NCI-H1436 treated with DMSO at 0.1 percent for 48 hours (cell line): ENCODE measurements at regions not wholly inside any gene's neighbourhood (a gene's known extent, or its start where the extent isn't known, plus 50 kb on each side); places are given as distances from the start of the nearest gene placed in this dataset.
A peak's percentile ranks its signal among the peaks of the same experiment; 100 is the strongest.
"Not testable (repeated sequence)": the region's sequence is repeated elsewhere in the genome, so short reads cannot be mapped to it uniquely, and the experiment has no call there.

Experiments used
- DNase-seq: peaks from one replicate; lab custom pipeline; 2025; lab: John Stamatoyannopoulos, UW

DNA sequence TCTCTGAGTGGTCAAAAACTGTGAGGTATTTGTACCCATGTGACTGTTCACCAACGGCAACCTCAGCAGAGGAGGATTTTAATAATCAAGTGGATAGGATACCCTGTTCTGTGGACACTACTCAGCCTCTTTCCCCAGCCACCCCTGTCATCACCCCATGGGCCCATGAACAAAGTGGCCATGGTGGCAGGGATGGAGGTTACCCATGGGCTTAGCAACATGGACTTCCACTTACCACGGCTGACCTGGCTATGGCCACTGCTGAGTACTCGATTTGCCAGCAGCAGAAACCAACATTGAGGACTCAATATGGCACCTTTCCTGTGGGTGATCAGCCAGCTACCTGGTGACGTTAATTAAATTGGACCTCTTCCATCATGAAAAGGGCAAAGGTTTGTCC, 1782.7 kb downstream of the PLA2G4A start:
- no peak for DNase-seq

DNA sequence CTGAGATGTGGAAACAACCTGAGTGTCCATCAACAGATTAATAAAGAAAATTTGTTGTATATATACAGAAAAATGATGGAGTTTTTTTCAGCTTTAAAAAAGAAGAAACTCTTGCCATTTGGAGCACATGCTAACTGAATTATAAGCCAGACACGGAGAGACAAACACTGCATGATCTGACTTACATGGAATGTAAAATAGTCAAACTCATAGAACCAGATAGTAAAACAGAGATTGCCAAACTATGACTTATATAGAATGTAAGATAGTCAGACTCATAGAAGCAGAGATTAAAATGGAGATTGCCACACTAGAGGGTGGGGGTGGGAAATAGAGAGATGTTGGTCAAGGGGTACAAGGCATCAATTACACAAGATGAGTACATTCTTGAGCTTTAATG, 1786.6 kb downstream of the PLA2G4A start:
- DNase-seq = no peak

- DNase-seq = no peak
Measured at GRCh38 chr1:188620236-188620635, 1791.5 kb downstream of the PLA2G4A start.

GRCh38 chr1:188641566-188642211, 1812.9 kb downstream of the PLA2G4A start:
- DNase-seq = no peak

DNA sequence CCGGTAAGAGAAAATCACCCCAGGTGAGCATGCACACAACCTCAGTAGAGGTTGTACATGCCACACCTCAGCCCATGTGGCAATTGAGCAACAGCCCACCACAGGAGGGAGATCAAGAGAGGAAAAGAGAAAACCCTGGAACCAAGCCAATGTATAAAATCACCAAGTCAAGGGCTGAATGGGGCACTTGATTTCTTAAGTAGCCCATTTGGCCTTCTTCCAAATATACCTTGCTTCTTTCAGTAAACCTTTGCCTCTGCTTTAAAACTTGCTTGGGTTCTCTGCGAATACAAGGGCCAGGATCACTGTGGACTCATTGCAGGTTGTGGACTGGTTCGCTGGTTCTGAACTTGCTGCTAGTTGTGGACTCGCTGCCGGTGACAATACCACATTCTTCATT, 1814.0 kb downstream of the PLA2G4A start:
- peak; percentile 10 for DNase-seq

GRCh38 chr1:188652678-188653077, 1823.9 kb downstream of the PLA2G4A start:
- no peak for DNase-seq

DNA sequence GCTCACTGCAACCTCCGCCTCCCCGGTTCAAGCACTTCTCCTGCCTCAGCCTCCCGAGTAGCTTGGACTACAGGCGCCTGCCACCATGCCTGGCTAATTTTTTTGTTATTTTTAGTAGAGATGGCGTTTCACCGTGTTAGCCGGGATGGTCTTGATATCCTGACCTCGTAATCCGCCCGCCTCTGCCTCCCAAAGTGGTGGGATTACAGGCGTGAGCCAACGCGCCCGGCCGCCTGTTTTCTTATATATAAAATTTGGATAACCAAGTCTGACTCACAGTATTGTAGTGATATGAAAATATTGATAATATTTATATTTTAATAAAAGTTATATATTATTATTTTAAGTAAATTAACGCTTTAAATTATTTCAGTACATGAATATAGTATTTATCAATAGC, 1821.7 kb downstream of the BRINP3 start:
- not testable (repeated sequence) for DNase-seq

- no peak for DNase-seq
Measured at GRCh38 chr1:188660572-188660971, 1817.1 kb downstream of the BRINP3 start.

DNA sequence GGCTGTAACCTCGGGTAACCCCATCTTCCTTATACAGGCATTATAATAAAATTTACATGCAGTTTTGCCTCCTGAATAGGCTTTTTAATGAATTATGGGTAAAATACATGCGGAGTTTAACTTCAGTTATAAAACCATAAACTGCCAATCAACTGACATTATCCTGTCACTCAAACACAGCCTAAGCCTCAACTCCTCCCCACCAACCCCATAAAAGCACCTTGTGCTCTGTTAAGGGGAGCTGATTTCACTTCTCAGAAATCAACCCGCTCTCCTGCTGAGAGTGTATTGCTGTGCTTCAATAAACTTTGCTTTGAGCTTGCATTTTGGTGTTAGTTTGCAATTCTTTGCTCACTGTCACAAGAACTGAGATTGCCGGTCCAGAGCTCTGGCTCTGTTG, 1812.2 kb downstream of the BRINP3 start:
- DNase-seq = no peak

- DNase-seq = no peak
Measured at GRCh38 chr1:188668083-188668482, 1809.6 kb downstream of the BRINP3 start.

GRCh38 chr1:188669728-188670382, 1807.8 kb downstream of the BRINP3 start:
- no peak for DNase-seq

- no peak for DNase-seq
Measured at GRCh38 chr1:188670837-188671236, 1806.8 kb downstream of the BRINP3 start.

DNA sequence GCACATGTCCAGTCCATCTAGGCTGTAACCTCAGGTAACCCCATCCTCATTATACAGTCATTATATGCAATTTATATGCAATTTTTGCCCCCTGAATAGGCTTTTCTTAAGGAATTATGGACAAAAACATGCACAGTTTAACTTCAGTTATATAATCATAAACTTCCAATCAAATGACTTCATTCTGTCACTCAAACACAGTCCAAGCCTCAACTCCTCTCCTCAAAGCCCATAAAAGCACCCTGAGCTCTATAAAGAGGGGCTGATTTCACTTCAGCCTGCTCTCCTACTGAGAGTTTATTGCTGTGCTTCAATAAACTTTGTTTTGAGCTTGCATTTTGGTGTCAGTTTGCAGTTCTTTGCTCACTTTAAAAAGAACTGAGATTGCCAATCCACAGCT, 1805.5 kb downstream of the BRINP3 start:
- DNase-seq = no peak

GRCh38 chr1:188689542-188689941, 1788.1 kb downstream of the BRINP3 start:
- DNase-seq = no peak

DNA sequence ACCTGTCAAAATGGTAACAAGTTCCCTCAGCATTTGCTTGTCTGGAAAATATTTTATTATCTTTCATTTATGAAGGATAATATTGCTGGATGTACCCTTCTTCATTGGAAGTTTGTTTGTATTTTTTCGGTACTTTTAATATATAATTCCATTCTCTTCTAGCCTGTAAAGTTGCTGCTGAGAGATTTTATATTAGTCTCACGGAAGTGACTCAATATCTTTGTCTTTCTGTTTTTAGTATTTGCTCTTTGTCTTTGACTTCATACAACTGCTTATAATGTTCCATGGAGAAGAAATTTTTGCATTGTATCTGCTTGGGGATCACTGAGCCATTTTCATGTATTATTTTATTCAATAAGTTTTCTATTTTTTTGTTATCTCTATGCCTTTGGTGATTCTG, 1777.5 kb downstream of the BRINP3 start:
- DNase-seq = no peak

DNA sequence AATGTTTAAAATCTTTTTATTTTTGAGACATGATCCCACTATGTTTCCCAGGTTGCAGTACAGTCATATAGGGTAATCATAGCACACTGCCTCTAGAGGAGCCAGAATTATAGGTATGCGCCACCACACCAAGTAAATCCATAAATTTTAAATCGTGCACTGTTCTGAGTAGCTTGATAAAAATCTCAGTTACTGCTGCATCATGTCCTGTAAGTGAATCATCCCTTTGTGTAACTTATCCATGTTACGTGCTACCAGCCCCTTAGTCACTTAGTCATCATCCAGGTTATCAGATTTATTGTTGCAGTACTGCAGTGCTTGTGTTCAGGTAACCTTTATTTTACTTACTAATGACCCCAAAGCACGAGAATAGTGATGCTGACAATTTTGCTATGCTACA, 1770.9 kb downstream of the BRINP3 start:
- no peak for DNase-seq

DNA sequence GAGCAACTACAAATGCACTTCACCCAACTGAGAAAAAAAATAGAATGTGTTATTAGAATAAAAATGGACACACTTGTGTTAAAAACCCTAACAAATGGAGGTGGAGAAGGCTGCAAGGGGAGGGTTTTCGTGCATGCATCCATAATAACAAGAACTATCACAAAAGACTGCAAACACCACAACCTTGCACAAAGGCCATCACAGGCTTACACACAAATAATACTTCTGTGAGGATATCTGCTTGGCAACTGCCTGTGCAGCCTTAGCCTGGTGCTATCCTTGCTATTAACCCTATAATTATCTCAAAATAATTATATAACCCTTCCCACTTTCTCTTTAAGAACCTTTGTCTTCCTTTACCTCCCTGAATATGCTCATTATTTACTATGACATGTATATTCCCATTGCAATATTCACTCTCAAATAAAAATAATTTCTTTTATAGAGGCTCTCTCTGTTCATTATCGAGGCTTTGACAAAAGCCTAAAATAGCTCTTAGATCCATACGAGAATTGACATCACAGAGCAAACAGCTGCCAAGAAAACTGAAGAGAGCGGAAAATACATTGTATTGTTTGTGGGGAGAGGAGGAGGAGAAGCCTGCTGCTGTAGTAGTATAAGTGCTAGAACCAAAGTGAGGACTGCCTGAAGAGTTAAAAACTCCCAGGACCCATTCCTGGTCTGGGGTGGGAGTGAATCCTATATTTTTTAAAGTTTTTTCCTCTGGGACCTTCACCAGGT, 1768.7 kb downstream of the BRINP3 start:
- DNase-seq = peak; percentile 24

DNA sequence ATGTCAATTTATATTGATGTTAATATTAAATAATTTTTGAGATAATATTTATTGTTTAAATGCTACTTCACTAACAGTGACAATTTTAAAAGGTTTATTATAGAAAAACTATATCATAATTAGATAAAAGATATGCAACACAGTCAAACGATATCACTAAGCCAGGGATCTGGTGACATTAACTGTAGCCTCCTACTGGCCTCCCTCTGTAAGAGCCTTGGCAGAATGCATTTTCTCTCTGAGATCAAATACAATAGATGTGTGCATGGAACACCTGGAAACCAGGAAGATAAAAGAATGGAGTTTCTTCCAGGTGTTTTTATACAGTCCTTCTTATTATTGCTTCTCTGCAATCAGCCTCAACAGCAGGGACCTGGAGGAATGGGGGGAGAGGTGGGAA, 1762.1 kb downstream of the BRINP3 start:
- no peak for DNase-seq

DNA sequence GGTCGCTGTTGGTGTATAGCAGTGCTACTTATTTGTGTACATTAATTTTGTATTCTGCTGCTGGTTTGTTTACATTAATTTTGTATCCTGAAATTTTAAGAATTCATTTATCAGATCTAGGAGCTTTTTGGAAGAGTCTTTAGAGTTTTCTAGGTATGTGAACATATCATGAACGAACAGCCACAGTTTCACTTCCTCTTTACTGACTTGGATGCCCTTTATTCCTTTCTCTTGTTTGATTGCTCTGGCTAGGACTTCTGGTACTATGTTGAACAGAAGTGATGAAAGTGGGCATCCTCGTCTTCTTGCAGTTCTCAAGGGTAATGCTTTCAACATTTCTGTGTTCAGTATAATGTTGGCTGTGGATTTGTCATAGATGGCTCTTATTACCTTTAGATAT, 1757.9 kb downstream of the BRINP3 start:
- DNase-seq = no peak

GRCh38 chr1:188723332-188724020, 1754.2 kb downstream of the BRINP3 start:
- DNase-seq = no peak

GRCh38 chr1:188729039-188729438, 1748.6 kb downstream of the BRINP3 start:
- DNase-seq = no peak

- DNase-seq = no peak
Measured at GRCh38 chr1:188735567-188735966, 1742.1 kb downstream of the BRINP3 start.

DNA sequence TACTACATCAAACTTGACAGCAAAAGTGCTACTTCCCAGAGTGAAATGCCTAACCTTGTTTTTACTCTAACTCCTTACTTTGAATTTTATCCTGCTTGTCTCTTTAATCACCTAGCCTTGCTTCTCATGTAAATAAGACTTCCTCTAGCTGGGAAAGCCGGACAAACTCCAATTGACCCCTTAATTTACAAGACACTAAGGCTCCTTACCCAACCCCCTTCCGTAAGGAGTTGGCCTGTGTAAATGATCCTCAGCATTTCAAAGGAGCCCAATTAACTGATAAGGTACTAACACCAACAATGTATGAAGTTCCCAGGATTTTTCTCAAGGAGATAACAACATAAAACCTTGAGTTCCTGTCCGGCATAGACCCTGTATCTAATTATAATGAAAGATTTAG, 1728.4 kb downstream of the BRINP3 start:
- DNase-seq = not testable (repeated sequence)
